Mesenchymal stem cell (in vitro differentiated cells and primary cell): ENCODE measurements at regions not wholly inside any gene's neighbourhood (a gene's known extent, or its start where the extent isn't known, plus 50 kb on each side); places are given as distances from the start of the nearest gene placed in this dataset.
A peak's percentile ranks its signal among the peaks of the same experiment; 100 is the strongest.

Source experiments
- DNase-seq: peaks from one replicate; pipeline ENCODE4 v3.0.0-alpha.2; 2013
- H2AFZ ChIP-seq: one replicate; pipeline ENCODE4 v1.6.1; 2013; ENCODE audit warnings: low read depth, mild to moderate bottlenecking, control low read depth, inconsistent platforms, low read length, moderate library complexity
- H2AK5ac ChIP-seq: 2 replicates; pipeline ENCODE4 v1.6.1; 2013; ENCODE audit warnings: low read length, moderate library complexity, mild to moderate bottlenecking, inconsistent platforms; ENCODE audit not compliant: severe bottlenecking
- H2BK120ac ChIP-seq: one replicate; pipeline ENCODE4 v1.6.1; 2013; ENCODE audit warnings: low read depth, mild to moderate bottlenecking, inconsistent platforms, low read length, moderate library complexity
- H2BK12ac ChIP-seq, 2 experiments: one replicate each; pipeline ENCODE4 v1.6.1; 2013; ENCODE audit warnings: inconsistent platforms in 2 of 2, low read length in 2 of 2, mild to moderate bottlenecking in 2 of 2, moderate library complexity in 2 of 2, control low read depth in 1 of 2
- H2BK15ac ChIP-seq: one replicate; pipeline ENCODE4 v1.6.1; 2013; ENCODE audit warnings: mild to moderate bottlenecking, low read depth, inconsistent platforms; ENCODE audit not compliant: poor library complexity, severe bottlenecking
- H2BK5ac ChIP-seq: 2 replicates; pipeline ENCODE4 v1.6.1; 2013; ENCODE audit warnings: low read depth, mild to moderate bottlenecking, low read length, control low read depth, inconsistent platforms; ENCODE audit not compliant: poor library complexity, severe bottlenecking
- H3K14ac ChIP-seq, 2 experiments: one replicate each; pipeline ENCODE4 v1.6.1; 2013; ENCODE audit warnings: inconsistent platforms in 2 of 2, low read length in 2 of 2, control low read depth in 1 of 2, mild to moderate bottlenecking in 1 of 2, moderate library complexity in 1 of 2
- H3K18ac ChIP-seq, 2 experiments: one replicate each; pipeline ENCODE4 v1.6.1; 2013; ENCODE audit warnings: inconsistent platforms in 2 of 2, low read length in 2 of 2, control low read depth in 1 of 2, low read depth in 1 of 2, mild to moderate bottlenecking in 1 of 2
- H3K23ac ChIP-seq, 2 experiments: one replicate each; pipeline ENCODE4 v1.6.1; 2013; ENCODE audit warnings: inconsistent platforms in 2 of 2, low read length in 2 of 2, mild to moderate bottlenecking in 2 of 2, moderate library complexity in 2 of 2, control low read depth in 1 of 2
- H3K27ac ChIP-seq: 2 replicates; pipeline ENCODE4 v1.5.1; 2013; ENCODE audit warnings: mild to moderate bottlenecking, moderate library complexity, low read length, control low read depth, inconsistent platforms; ENCODE audit not compliant: poor library complexity, severe bottlenecking
- H3K27me3 ChIP-seq, 2 experiments: 2 replicates each; pipeline versions ENCODE4 v1.6.1 to v1.7.0; 2013; ENCODE audit warnings: low read length in 2 of 2, mild to moderate bottlenecking in 2 of 2, moderate library complexity in 2 of 2, control low read depth in 1 of 2, inconsistent platforms in 1 of 2; ENCODE audit not compliant: control insufficient read depth in 1 of 2, insufficient read depth in 1 of 2
- H3K36me3 ChIP-seq, 2 experiments: 2 replicates each; pipeline versions ENCODE4 v1.6.1 to v1.7.0; 2013; ENCODE audit warnings: low read length in 2 of 2, control low read depth in 1 of 2, inconsistent platforms in 1 of 2, low read depth in 1 of 2, mild to moderate bottlenecking in 1 of 2; ENCODE audit not compliant: insufficient read depth in 2 of 2, control insufficient read depth in 1 of 2
- H3K4ac ChIP-seq, 2 experiments: one replicate each; pipeline ENCODE4 v1.6.1; 2013; ENCODE audit warnings: inconsistent platforms in 2 of 2, low read length in 2 of 2, mild to moderate bottlenecking in 2 of 2, moderate library complexity in 2 of 2, control low read depth in 1 of 2, low read depth in 1 of 2
- H3K4me1 ChIP-seq: 2 replicates; pipeline ENCODE4 v1.6.1; 2013; ENCODE audit warnings: low read depth, low read length, control low read depth; ENCODE audit not compliant: control insufficient read depth, insufficient read depth
- H3K4me2 ChIP-seq: 2 replicates; pipeline ENCODE4 v1.6.1; 2013; ENCODE audit warnings: low read length, mild to moderate bottlenecking, inconsistent platforms; ENCODE audit not compliant: poor library complexity, severe bottlenecking
- H3K4me3 ChIP-seq, 2 experiments: 2 replicates each; pipeline versions ENCODE4 v1.5.1 to v1.7.0; 2013; ENCODE audit warnings: low read length in 2 of 2, mild to moderate bottlenecking in 2 of 2, control low read depth in 1 of 2, low read depth in 1 of 2; ENCODE audit not compliant: insufficient read depth in 1 of 2
- H3K79me1 ChIP-seq: replicated peaks from 2 replicates; pipeline ENCODE4 v1.6.1; 2013; ENCODE audit warnings: mild to moderate bottlenecking, control low read depth, low read length, inconsistent platforms; ENCODE audit not compliant: poor library complexity, severe bottlenecking
- H3K9ac ChIP-seq: 2 replicates; pipeline ENCODE4 v1.7.0; 2013; ENCODE audit warnings: mild to moderate bottlenecking, low read length, moderate library complexity
- H3K9me3 ChIP-seq: 2 replicates; pipeline ENCODE4 v1.7.0; 2013; ENCODE audit warnings: mild to moderate bottlenecking, low read length; ENCODE audit not compliant: control insufficient read depth
- H4K8ac ChIP-seq: one replicate; pipeline ENCODE4 v1.6.1; 2013; ENCODE audit warnings: inconsistent platforms, mild to moderate bottlenecking, low read length, moderate library complexity
- H4K91ac ChIP-seq: one replicate; pipeline ENCODE4 v1.6.1; 2013; ENCODE audit warnings: mild to moderate bottlenecking, low read length, inconsistent platforms
- WGBS: methylation state at CpG from one replicate; pipeline ENCODE4 v1.1.7; 2013; ENCODE audit warnings: mixed read lengths; 5-methylcytosine and 5-hydroxymethylcytosine counted together

- H3K4me3 ChIP-seq: no peak overlapping the region
Observed at GRCh38 chr6:93975159-93975558, 555.8 kb upstream of the EPHA7 start.

GRCh38 chr6:93974332-93974731 lies 555.0 kb upstream of the EPHA7 start:
- Histone ChIP-seq H4K91ac (no peak overlapping the region), H3K4me2 (no peak overlapping the region), H3K4me3 (no peak overlapping the region), H3K79me1 (no peaks in the 10 kb centered on the region), H3K4me1 (no peaks in the 10 kb centered on the region), H2AK5ac (no peak overlapping the region), H3K9me3 (no peaks in the 10 kb centered on the region), H2BK12ac (no peak overlapping the region), H4K8ac (no peak overlapping the region), H3K4ac (no peak overlapping the region), H3K27ac (no peak overlapping the region), H3K9ac (no peak overlapping the region), H2BK120ac (no peak overlapping the region), H3K23ac (no peak overlapping the region), H3K27me3 (no peaks in the 10 kb centered on the region), H2AFZ (no peak overlapping the region), H2BK5ac (no peak overlapping the region), H2BK15ac (no peak overlapping the region), H3K18ac (no peak overlapping the region), H3K14ac (no peak overlapping the region), H3K36me3 (no peaks in the 10 kb centered on the region)
- DNase-seq: no peak
- 86% methylated on average over 2 of the region's 2 CpGs for WGBS

More at GRCh38 chr6:93975159-93975558, 555.8 kb upstream of the EPHA7 start:
- DNase-seq: no peak
- no peak overlapping the region for H3K14ac ChIP-seq
- H3K4ac ChIP-seq: no peak overlapping the region
- WGBS: 89% methylated on average over 1 of the region's 3 CpGs
- H3K4me1 ChIP-seq: no peaks in the 10 kb centered on the region
- no peak overlapping the region for H2AK5ac ChIP-seq
- no peaks in the 10 kb centered on the region for H3K27me3 ChIP-seq
- no peak overlapping the region for H2AFZ ChIP-seq
- H3K4me2 ChIP-seq: no peak overlapping the region
- H4K91ac ChIP-seq: no peak overlapping the region
- H2BK12ac ChIP-seq: no peak overlapping the region
- no peak overlapping the region for H3K9ac ChIP-seq
- H4K8ac ChIP-seq: no peak overlapping the region
- H3K79me1 ChIP-seq: no peaks in the 10 kb centered on the region
- no peak overlapping the region for H3K18ac ChIP-seq
- H3K9me3 ChIP-seq: no peaks in the 10 kb centered on the region
- H3K36me3 ChIP-seq: no peaks in the 10 kb centered on the region
- no peak overlapping the region for H2BK15ac ChIP-seq
- no peak overlapping the region for H2BK5ac ChIP-seq
- H3K23ac ChIP-seq: no peak overlapping the region
- H2BK120ac ChIP-seq: no peak overlapping the region
- no peak overlapping the region for H3K27ac ChIP-seq

DNA sequence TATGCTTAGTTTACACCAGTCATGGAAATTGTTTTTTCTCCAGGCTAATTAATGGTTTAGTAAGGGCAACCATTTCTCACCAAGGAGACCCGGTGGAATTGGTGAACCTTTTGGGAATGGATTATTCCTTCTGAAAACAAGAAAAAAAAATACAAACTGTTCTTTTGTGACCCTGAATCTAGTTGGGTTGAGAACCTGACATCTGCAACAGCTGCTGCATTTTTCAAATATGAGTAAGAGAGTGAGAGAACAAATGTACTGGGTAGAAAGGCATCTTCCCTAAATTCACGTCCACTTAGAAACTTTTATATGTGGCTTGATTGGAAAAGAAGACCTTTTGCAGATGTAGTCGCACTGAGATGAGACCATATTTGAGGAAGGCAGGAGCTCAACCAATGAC lies 553.4 kb upstream of the EPHA7 start:
- WGBS: 100% methylated on average over 1 of the region's 3 CpGs
- DNase-seq: no peak
- Histone ChIP-seq H3K9ac (no peak overlapping the region), H4K91ac (no peak overlapping the region), H2BK120ac (no peak overlapping the region), H2AK5ac (no peak overlapping the region), H3K4me3 (no peak overlapping the region), H3K9me3 (no peaks in the 10 kb centered on the region), H3K27ac (no peak overlapping the region), H3K4me1 (no peaks in the 10 kb centered on the region), H3K14ac (no peak overlapping the region), H3K4ac (no peak overlapping the region), H3K4me2 (no peak overlapping the region), H3K79me1 (no peaks in the 10 kb centered on the region), H2BK5ac (no peak overlapping the region), H2BK15ac (no peak overlapping the region), H3K36me3 (no peaks in the 10 kb centered on the region), H3K27me3 (no peaks in the 10 kb centered on the region), H3K23ac (no peak overlapping the region), H3K18ac (no peak overlapping the region), H2AFZ (no peak overlapping the region), H2BK12ac (no peak overlapping the region), H4K8ac (no peak overlapping the region)

GRCh38 chr6:93970684-93971083 lies 551.3 kb upstream of the EPHA7 start:
- Histone ChIP-seq H3K36me3 (no peaks in the 10 kb centered on the region), H4K8ac (no peak overlapping the region), H2BK120ac (no peak overlapping the region), H3K23ac (no peak overlapping the region), H2AK5ac (no peak overlapping the region), H3K4me3 (no peak overlapping the region), H4K91ac (no peak overlapping the region), H3K79me1 (no peaks in the 10 kb centered on the region), H2AFZ (no peak overlapping the region), H3K4me1 (no peaks in the 10 kb centered on the region), H2BK15ac (no peak overlapping the region), H3K18ac (no peak overlapping the region), H3K14ac (no peak overlapping the region), H3K4me2 (no peak overlapping the region), H2BK5ac (no peak overlapping the region), H3K27ac (no peak overlapping the region), H3K27me3 (no peaks in the 10 kb centered on the region), H3K4ac (no peak overlapping the region), H3K9me3 (no peaks in the 10 kb centered on the region), H3K9ac (no peak overlapping the region), H2BK12ac (no peak overlapping the region)
- 74% methylated on average over 5 of the region's 5 CpGs for WGBS
- DNase-seq: peak; percentile 13
